IMR-90 (cell line): ENCODE measurements at regions not wholly inside any gene's neighbourhood (a gene's known extent, or its start where the extent isn't known, plus 50 kb on each side); places are given as distances from the start of the nearest gene placed in this dataset.

ENCODE experiments used
- ATAC-seq: fragments of 200-7000 bp; cut with Tn5 transposase; 2 replicates; pipeline ENCODE4 v1.9.1; 2020; ENCODE audit warnings: low read depth, mild to moderate bottlenecking, moderate library complexity
- BruUV-seq: library from RNA; stranded (reverse); fragments of 400-500 nt; replicated peaks from 2 replicates; lab custom pipeline; 2021; lab: Mats Ljungman, UMichigan
- CTCF ChIA-PET: fragments of 300-600 bp; formaldehyde crosslinking; extraction: SDS; loops from one replicate; lab custom pipeline; 2021; ENCODE audit warnings: antibody characterized with exemption; lab: Yijun Ruan, JAX
- POLR2A ChIA-PET: fragments of 300-600 bp; sonication (Branson Sonifier 250); formaldehyde crosslinking; loops from one replicate; lab custom pipeline; 2022; ENCODE audit warnings: antibody characterized with exemption; ENCODE audit not compliant: unreplicated experiment; lab: Charles Lee
- DNase-seq: peaks from one replicate; pipeline ENCODE4 v3.0.0; 2013
- H2AFZ ChIP-seq: replicated peaks from 2 replicates; pipeline ENCODE3; 2013; ENCODE audit warnings: low read length, mild to moderate bottlenecking; ENCODE audit not compliant: poor library complexity
- H2AK5ac ChIP-seq: 2 replicates; pipeline ENCODE4 v1.6.1; 2013; ENCODE audit warnings: low read depth, low read length, inconsistent platforms
- H2AK9ac ChIP-seq: replicated peaks from 2 replicates; pipeline ENCODE3; 2013; ENCODE audit warnings: mild to moderate bottlenecking, low read depth, low read length, moderate library complexity; ENCODE audit not compliant: poor library complexity
- H2BK120ac ChIP-seq: 2 replicates; pipeline ENCODE4 v1.6.1; 2013; ENCODE audit warnings: low read depth, low read length, inconsistent platforms
- H2BK15ac ChIP-seq: 3 replicates; pipeline ENCODE4 v1.6.1; 2013; ENCODE audit warnings: low read depth, low read length, inconsistent platforms
- H2BK20ac ChIP-seq: 2 replicates; pipeline ENCODE4 v1.6.1; 2013; ENCODE audit warnings: low read depth, mild to moderate bottlenecking, inconsistent platforms, low read length, moderate library complexity
- H2BK5ac ChIP-seq: 2 replicates; pipeline ENCODE4 v1.6.1; 2013; ENCODE audit warnings: mild to moderate bottlenecking, low read depth, low read length, inconsistent platforms; ENCODE audit not compliant: poor library complexity, severe bottlenecking
- H3K14ac ChIP-seq: replicated peaks from 2 replicates; pipeline ENCODE4 v1.6.1; 2013; ENCODE audit warnings: low read depth, low read length, inconsistent platforms
- H3K18ac ChIP-seq: 2 replicates; pipeline ENCODE4 v1.6.1; 2013; ENCODE audit warnings: low read depth, low read length, control low read depth
- H3K23ac ChIP-seq: 2 replicates; pipeline ENCODE4 v1.6.1; 2013; ENCODE audit warnings: low read depth, low read length, inconsistent platforms
- H3K27ac ChIP-seq: 2 replicates; pipeline ENCODE4 v1.5.1; 2013; ENCODE audit warnings: mild to moderate bottlenecking, control low read depth, low read length; ENCODE audit not compliant: insufficient read depth
- H3K27me3 ChIP-seq: 2 replicates; pipeline ENCODE4 v1.6.1; 2013; ENCODE audit warnings: low read length; ENCODE audit not compliant: control insufficient read depth, insufficient read depth
- H3K36me3 ChIP-seq: 2 replicates; pipeline ENCODE4 v1.6.1; 2013; ENCODE audit warnings: low read length, mixed read lengths; ENCODE audit not compliant: control insufficient read depth, insufficient read depth
- H3K4ac ChIP-seq: 2 replicates; pipeline ENCODE4 v1.6.1; 2013; ENCODE audit warnings: low read depth, low read length, inconsistent platforms
- H3K4me1 ChIP-seq: 2 replicates; pipeline ENCODE4 v1.6.1; 2013; ENCODE audit warnings: low read length, mixed read lengths; ENCODE audit not compliant: control insufficient read depth, insufficient read depth
- H3K4me2 ChIP-seq: 2 replicates; pipeline ENCODE4 v1.6.1; 2013; ENCODE audit warnings: low read depth, mild to moderate bottlenecking, control low read depth, low read length, moderate library complexity
- H3K4me3 ChIP-seq: 2 replicates; pipeline ENCODE4 v1.5.1; 2013; ENCODE audit warnings: low read depth, mild to moderate bottlenecking, control low read depth, low read length, moderate library complexity; ENCODE audit not compliant: insufficient read depth
- H3K56ac ChIP-seq: 2 replicates; pipeline ENCODE4 v1.6.1; 2013; ENCODE audit warnings: low read length, inconsistent platforms; ENCODE audit not compliant: insufficient read depth; ENCODE audit errors: extremely low read depth
- H3K79me1 ChIP-seq, 2 experiments: 2 replicates each; pipeline ENCODE4 v1.6.1; 2013; ENCODE audit warnings: low read length in 2 of 2, inconsistent platforms in 1 of 2, low read depth in 1 of 2
- H3K9ac ChIP-seq: 2 replicates; pipeline ENCODE4 v1.6.1; 2013; ENCODE audit warnings: low read depth, low read length, control low read depth
- H3K9me1 ChIP-seq: 2 replicates; pipeline ENCODE4 v1.6.1; 2013; ENCODE audit warnings: low read length, inconsistent platforms; ENCODE audit not compliant: insufficient read depth
- H3K9me3 ChIP-seq: 2 replicates; pipeline ENCODE4 v1.6.1; 2013; ENCODE audit warnings: low read length; ENCODE audit not compliant: control insufficient read depth, insufficient read depth
- H4K20me1 ChIP-seq: 2 replicates; pipeline ENCODE4 v1.6.1; 2013; ENCODE audit warnings: low read length, inconsistent platforms; ENCODE audit not compliant: insufficient read depth
- H4K5ac ChIP-seq: 2 replicates; pipeline ENCODE4 v1.6.1; 2013; ENCODE audit warnings: mild to moderate bottlenecking, low read depth, low read length, control low read depth
- H4K8ac ChIP-seq, 2 experiments: 2 replicates each; pipeline ENCODE4 v1.6.1; 2013; ENCODE audit warnings: low read depth in 2 of 2, low read length in 2 of 2, control low read depth in 1 of 2, inconsistent platforms in 1 of 2
- H4K91ac ChIP-seq: 2 replicates; pipeline ENCODE4 v1.6.1; 2013; ENCODE audit warnings: low read depth, low read length, inconsistent platforms; ENCODE audit not compliant: insufficient read depth
- BHLHE40 ChIP-seq: fragments of 150-350 bp; IDR thresholded peaks from 2 replicates; pipeline ENCODE4 v1.6.1; 2016; ENCODE audit warnings: mild to moderate bottlenecking, low read depth, low read length
- MXI1 ChIP-seq: IDR thresholded peaks from 2 replicates; pipeline ENCODE4 v1.6.1; 2012; ENCODE audit warnings: low read depth, mild to moderate bottlenecking, low read length, moderate library complexity, borderline replicate concordance
- NFE2L2 ChIP-seq: fragments of 150-350 bp; IDR thresholded peaks from 2 replicates; pipeline ENCODE4 v1.6.1; 2016; ENCODE audit warnings: low read depth, mild to moderate bottlenecking, low read length
- POLR2A ChIP-seq: IDR thresholded peaks from 2 replicates; pipeline ENCODE4 v1.6.1; 2012; ENCODE audit warnings: mild to moderate bottlenecking, low read depth, low read length
- RCOR1 ChIP-seq: IDR thresholded peaks from 2 replicates; pipeline ENCODE4 v1.6.1; 2012; ENCODE audit warnings: mild to moderate bottlenecking, low read length, improper control_type of control experiment; ENCODE audit not compliant: insufficient replicate concordance
- RFX5 ChIP-seq: IDR thresholded peaks from 2 replicates; pipeline ENCODE4 v1.8.0; 2012; ENCODE audit warnings: low read depth, mild to moderate bottlenecking, low read length, moderate library complexity
- WGBS, 2 experiments: methylation state at CpG; one replicate each; pipeline versions ENCODE4 v1.1.5 to v1.1.7; 2013; ENCODE audit warnings: missing lambda C conversion rate in 2 of 2; ENCODE audit not compliant: insufficient read length in 1 of 2; ENCODE audit errors: extremely low coverage in 2 of 2; 5-methylcytosine and 5-hydroxymethylcytosine counted together
- dilution Hi-C: fragments of 300-500 bp; cut with HindIII; formaldehyde crosslinking; loops from one replicate; pipeline ENCODE4 v1.14.3; 2018; ENCODE audit warnings: low sequenced_read_pairs; ENCODE audit not compliant: unreplicated experiment
- in situ Hi-C: fragments of 300-500 bp; cut with MboI; formaldehyde crosslinking; loops from 3 replicates; pipeline ENCODE4 v1.14.3; 2019; ENCODE audit warnings: low sequenced_read_pairs, inconsistent platforms, mixed read lengths
- intact Hi-C: fragments of 100-400 bp; cut with micrococcal nuclease; formaldehyde crosslinking; loops from 2 replicates; pipeline ENCODE4 v1.10.0; 2022

DNA sequence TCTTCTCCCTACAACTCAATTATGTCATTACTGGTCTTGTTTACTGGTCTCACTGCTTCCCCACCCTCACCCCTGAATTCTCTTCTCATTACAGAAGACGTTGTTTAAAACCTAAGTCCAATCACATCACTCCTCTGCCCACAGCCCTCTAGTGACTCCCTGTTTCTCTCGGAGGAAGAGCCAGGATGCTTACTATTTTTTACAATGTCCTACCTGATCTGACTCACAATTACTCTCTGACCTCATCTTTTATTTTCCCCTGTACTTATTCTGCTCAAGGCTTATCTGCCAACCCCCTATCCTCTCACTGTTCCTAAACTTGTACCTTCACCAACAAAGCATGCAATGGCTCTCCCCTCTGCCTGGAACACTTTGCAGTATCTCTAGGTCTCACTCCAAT, 400.4 kb upstream of the PTCHD4 start:
- intact Hi-C loops, result no loop called here
- dilution Hi-C loops, result no loop called here
- Histone ChIP-seq H3K27me3 (no peaks in the 10 kb centered on the region), H3K4me3 (no peak overlapping the region), H4K20me1 (no peaks in the 10 kb centered on the region), H3K4ac (no peak overlapping the region), H2BK15ac (no peak overlapping the region), H3K9ac (no peak overlapping the region), H3K4me1 (no peaks in the 10 kb centered on the region), H2AK5ac (no peak overlapping the region), H3K27ac (no peak overlapping the region), H2AFZ (no peak overlapping the region), H3K56ac (no peak overlapping the region), H3K9me3 (no peaks in the 10 kb centered on the region), H3K23ac (no peak overlapping the region), H3K4me2 (no peak overlapping the region), H4K8ac (no peak overlapping the region), H3K79me1 (no peaks in the 10 kb centered on the region), H2BK20ac (no peak overlapping the region), H2BK5ac (no peak overlapping the region), H4K5ac (no peak overlapping the region), H2AK9ac (no peak overlapping the region), H3K36me3 (no peaks in the 10 kb centered on the region), H4K91ac (no peak overlapping the region), H3K18ac (no peak overlapping the region), H2BK120ac (no peak overlapping the region), H3K9me1 (no peaks in the 10 kb centered on the region), H3K14ac (no peak overlapping the region)
- WGBS, 2 experiments, result 75% methylated on average over 2 of the region's 2 CpGs; no CpG with 5 or more reads in 1 of the 2 experiments
- ChIA-PET POLR2A (no interaction called here), CTCF (no interaction called here)
- BruUV-seq, result no TSS peak
- TF ChIP-seq BHLHE40 (no peak), RCOR1 (no peak), MXI1 (no peak), NFE2L2 (no peak), RFX5 (no peak), POLR2A (no peak)
- DNase-seq (no peak), ATAC-seq (no peak)
- in situ Hi-C loops, result no loop called here
